Gastrocnemius medialis (tissue), 4 donors: ENCODE measurements at regions not wholly inside any gene's neighbourhood (a gene's known extent, or its start where the extent isn't known, plus 50 kb on each side); places are given as distances from the start of the nearest gene placed in this dataset.

ENCODE experiments used
- CTCF ChIP-seq, 5 experiments: fragments of 450-650 bp in 3 of 5; fragments of 200-600 bp in 2 of 5; sonication (generic) in 2 of 5; IDR thresholded peaks in 4 of 5; conservative IDR thresholded peaks in 1 of 5; 1 replicate in 4 of 5; 2 replicates in 1 of 5; pipeline ENCODE4 v1.5.1; 2016 to 2019; ENCODE audit warnings: antibody characterized with exemption in 5 of 5, mild to moderate bottlenecking in 3 of 5, moderate library complexity in 3 of 5
- POLR2A ChIP-seq, 2 donors: fragments of 450-650 bp; IDR thresholded peaks; one replicate each; pipeline ENCODE4 v1.6.1; 2017; ENCODE audit warnings: antibody characterized with exemption in 2 of 2, mild to moderate bottlenecking in 2 of 2, moderate library complexity in 2 of 2

GRCh38 chr1:164922585-164922984 is 363.6 kb downstream of the PBX1 start:
- TF ChIP-seq POLR2A (IDR thresholded peaks at IDR 0.05) (no peak), CTCF (IDR thresholded peaks at IDR 0.05 in 4 of 5, conservative IDR thresholded peaks at IDR 0.05 in 1 of 5) (no peak)
